H1 (cell line): ENCODE measurements at regions not wholly inside any gene's neighbourhood (a gene's known extent, or its start where the extent isn't known, plus 50 kb on each side); places are given as distances from the start of the nearest gene placed in this dataset.

Source experiments
- TF ChIP-seq, protein P1 (sequence below): fragments of 300-600 bp; sonication (generic); IDR thresholded peaks from 2 replicates; pipeline ENCODE4 v1.7.1; 2012; ENCODE audit warnings: low read length, moderate library complexity, mild to moderate bottlenecking, inconsistent platforms; ENCODE audit not compliant: insufficient replicate concordance

DNA sequence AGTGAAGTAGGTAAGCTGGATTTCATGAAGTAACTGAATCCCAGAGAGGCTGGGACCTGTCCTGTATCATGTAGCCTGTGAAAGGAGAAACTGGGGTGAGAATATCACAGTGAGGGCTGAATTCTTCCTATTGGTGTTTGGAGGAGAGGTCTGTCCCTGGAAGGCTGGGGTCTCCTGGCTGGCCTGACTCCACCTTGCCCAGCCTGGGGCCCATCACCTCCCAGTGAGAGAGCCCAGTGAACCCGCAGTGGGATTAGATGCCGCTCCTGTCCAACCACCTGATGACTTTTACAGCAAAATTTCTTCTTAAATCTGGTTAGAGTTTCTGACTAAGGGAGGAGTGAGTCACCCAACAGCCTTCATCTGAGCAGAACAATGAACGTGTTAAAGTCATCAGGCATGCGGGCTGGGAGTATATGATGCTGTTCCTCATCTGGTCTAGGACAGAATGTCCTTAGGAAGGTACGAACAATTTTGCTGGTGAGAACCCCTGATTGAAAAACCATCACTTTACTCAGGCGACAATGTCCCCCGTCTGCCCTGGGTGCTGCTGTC is 152.9 kb downstream of the LPIN1 start (continued):
- TF ChIP-seq, protein P1, sequence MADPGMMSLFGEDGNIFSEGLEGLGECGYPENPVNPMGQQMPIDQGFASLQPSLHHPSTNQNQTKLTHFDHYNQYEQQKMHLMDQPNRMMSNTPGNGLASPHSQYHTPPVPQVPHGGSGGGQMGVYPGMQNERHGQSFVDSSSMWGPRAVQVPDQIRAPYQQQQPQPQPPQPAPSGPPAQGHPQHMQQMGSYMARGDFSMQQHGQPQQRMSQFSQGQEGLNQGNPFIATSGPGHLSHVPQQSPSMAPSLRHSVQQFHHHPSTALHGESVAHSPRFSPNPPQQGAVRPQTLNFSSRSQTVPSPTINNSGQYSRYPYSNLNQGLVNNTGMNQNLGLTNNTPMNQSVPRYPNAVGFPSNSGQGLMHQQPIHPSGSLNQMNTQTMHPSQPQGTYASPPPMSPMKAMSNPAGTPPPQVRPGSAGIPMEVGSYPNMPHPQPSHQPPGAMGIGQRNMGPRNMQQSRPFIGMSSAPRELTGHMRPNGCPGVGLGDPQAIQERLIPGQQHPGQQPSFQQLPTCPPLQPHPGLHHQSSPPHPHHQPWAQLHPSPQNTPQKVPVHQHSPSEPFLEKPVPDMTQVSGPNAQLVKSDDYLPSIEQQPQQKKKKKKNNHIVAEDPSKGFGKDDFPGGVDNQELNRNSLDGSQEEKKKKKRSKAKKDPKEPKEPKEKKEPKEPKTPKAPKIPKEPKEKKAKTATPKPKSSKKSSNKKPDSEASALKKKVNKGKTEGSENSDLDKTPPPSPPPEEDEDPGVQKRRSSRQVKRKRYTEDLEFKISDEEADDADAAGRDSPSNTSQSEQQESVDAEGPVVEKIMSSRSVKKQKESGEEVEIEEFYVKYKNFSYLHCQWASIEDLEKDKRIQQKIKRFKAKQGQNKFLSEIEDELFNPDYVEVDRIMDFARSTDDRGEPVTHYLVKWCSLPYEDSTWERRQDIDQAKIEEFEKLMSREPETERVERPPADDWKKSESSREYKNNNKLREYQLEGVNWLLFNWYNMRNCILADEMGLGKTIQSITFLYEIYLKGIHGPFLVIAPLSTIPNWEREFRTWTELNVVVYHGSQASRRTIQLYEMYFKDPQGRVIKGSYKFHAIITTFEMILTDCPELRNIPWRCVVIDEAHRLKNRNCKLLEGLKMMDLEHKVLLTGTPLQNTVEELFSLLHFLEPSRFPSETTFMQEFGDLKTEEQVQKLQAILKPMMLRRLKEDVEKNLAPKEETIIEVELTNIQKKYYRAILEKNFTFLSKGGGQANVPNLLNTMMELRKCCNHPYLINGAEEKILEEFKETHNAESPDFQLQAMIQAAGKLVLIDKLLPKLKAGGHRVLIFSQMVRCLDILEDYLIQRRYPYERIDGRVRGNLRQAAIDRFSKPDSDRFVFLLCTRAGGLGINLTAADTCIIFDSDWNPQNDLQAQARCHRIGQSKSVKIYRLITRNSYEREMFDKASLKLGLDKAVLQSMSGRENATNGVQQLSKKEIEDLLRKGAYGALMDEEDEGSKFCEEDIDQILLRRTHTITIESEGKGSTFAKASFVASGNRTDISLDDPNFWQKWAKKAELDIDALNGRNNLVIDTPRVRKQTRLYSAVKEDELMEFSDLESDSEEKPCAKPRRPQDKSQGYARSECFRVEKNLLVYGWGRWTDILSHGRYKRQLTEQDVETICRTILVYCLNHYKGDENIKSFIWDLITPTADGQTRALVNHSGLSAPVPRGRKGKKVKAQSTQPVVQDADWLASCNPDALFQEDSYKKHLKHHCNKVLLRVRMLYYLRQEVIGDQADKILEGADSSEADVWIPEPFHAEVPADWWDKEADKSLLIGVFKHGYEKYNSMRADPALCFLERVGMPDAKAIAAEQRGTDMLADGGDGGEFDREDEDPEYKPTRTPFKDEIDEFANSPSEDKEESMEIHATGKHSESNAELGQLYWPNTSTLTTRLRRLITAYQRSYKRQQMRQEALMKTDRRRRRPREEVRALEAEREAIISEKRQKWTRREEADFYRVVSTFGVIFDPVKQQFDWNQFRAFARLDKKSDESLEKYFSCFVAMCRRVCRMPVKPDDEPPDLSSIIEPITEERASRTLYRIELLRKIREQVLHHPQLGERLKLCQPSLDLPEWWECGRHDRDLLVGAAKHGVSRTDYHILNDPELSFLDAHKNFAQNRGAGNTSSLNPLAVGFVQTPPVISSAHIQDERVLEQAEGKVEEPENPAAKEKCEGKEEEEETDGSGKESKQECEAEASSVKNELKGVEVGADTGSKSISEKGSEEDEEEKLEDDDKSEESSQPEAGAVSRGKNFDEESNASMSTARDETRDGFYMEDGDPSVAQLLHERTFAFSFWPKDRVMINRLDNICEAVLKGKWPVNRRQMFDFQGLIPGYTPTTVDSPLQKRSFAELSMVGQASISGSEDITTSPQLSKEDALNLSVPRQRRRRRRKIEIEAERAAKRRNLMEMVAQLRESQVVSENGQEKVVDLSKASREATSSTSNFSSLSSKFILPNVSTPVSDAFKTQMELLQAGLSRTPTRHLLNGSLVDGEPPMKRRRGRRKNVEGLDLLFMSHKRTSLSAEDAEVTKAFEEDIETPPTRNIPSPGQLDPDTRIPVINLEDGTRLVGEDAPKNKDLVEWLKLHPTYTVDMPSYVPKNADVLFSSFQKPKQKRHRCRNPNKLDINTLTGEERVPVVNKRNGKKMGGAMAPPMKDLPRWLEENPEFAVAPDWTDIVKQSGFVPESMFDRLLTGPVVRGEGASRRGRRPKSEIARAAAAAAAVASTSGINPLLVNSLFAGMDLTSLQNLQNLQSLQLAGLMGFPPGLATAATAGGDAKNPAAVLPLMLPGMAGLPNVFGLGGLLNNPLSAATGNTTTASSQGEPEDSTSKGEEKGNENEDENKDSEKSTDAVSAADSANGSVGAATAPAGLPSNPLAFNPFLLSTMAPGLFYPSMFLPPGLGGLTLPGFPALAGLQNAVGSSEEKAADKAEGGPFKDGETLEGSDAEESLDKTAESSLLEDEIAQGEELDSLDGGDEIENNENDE = no peak
